Panc1 (cell line): ENCODE measurements at regions not wholly inside any gene's neighbourhood (a gene's known extent, or its start where the extent isn't known, plus 50 kb on each side); places are given as distances from the start of the nearest gene placed in this dataset.
A peak's percentile ranks its signal among the peaks of the same experiment; 100 is the strongest.

Source experiments
- ATAC-seq: fragments of 200-7000 bp; cut with Tn5 transposase; 2 replicates; pipeline ENCODE4 v1.9.1; 2020; ENCODE audit warnings: mild to moderate bottlenecking, moderate library complexity
- BruUV-seq: library from RNA; stranded (reverse); fragments of 400-500 nt; replicated peaks from 2 replicates; lab custom pipeline; 2021; lab: Mats Ljungman, UMichigan
- CTCF ChIA-PET: fragments of 300-600 bp; sonication (Branson Sonifier 250); formaldehyde crosslinking; loops from one replicate; lab custom pipeline; 2022; ENCODE audit warnings: antibody characterized with exemption; lab: Charles Lee
- POLR2A ChIA-PET: fragments of 300-600 bp; sonication (Branson Sonifier 250); formaldehyde crosslinking; loops from one replicate; lab custom pipeline; 2022; ENCODE audit warnings: antibody characterized with exemption; lab: Charles Lee
- DNase-seq: peaks from one replicate; pipeline ENCODE4 v3.0.0-alpha.2; 2010; ENCODE audit warnings: low read depth, low spot score
- H3K27ac ChIP-seq: 2 replicates; pipeline ENCODE4 v1.5.1; 2011; ENCODE audit warnings: mild to moderate bottlenecking, low read length, inconsistent platforms
- H3K27me3 ChIP-seq: fragments of 200-500 bp; sonication (Bioruptor generic); 2 replicates; pipeline ENCODE4 v1.6.0; 2014; ENCODE audit warnings: low read length, inconsistent platforms; ENCODE audit not compliant: control insufficient read depth, insufficient read depth
- H3K36me3 ChIP-seq: fragments of 200-500 bp; sonication (Bioruptor generic); 2 replicates; pipeline ENCODE4 v1.5.1; 2014; ENCODE audit warnings: inconsistent platforms, mild to moderate bottlenecking, low read length, moderate library complexity; ENCODE audit not compliant: control insufficient read depth, insufficient read depth
- H3K4me1 ChIP-seq: 2 replicates; pipeline ENCODE4 v1.5.1; 2011; ENCODE audit warnings: inconsistent platforms, mild to moderate bottlenecking, low read length, moderate library complexity; ENCODE audit not compliant: control insufficient read depth, insufficient read depth
- H3K4me3 ChIP-seq, 2 experiments: 2 replicates each; pipeline ENCODE4 v1.5.1; 2011 to 2012; ENCODE audit warnings: low read depth in 2 of 2, low read length in 2 of 2, mild to moderate bottlenecking in 2 of 2, inconsistent platforms in 1 of 2, moderate library complexity in 1 of 2
- H3K9me3 ChIP-seq: fragments of 200-500 bp; sonication (Bioruptor generic); 2 replicates; pipeline ENCODE4 v1.5.1; 2014; ENCODE audit warnings: low read depth, mild to moderate bottlenecking, inconsistent platforms, low read length, moderate library complexity; ENCODE audit not compliant: control insufficient read depth, insufficient read depth
- POLR2AphosphoS5 ChIP-seq: IDR thresholded peaks from 2 replicates; pipeline ENCODE4 v1.6.1; 2012; ENCODE audit warnings: mild to moderate bottlenecking, low read depth, low read length, moderate library complexity
- SIN3A ChIP-seq: IDR thresholded peaks from 2 replicates; pipeline ENCODE4 v1.6.1; 2012; ENCODE audit warnings: low read depth, mild to moderate bottlenecking, low read length, moderate library complexity, borderline replicate concordance; ENCODE audit not compliant: insufficient read depth
- TCF7L2 ChIP-seq: IDR thresholded peaks from 2 replicates; pipeline ENCODE4 v1.6.1; 2011; ENCODE audit warnings: mild to moderate bottlenecking, low read depth, low read length, inconsistent platforms
- in situ Hi-C: cut with HindIII; loops from 2 replicates; pipeline ENCODE4 v1.10.0; 2016; ENCODE audit warnings: low sequenced_read_pairs, low pct_unique_long_range_greater_than_20kb
- intact Hi-C: fragments of 100-400 bp; cut with micrococcal nuclease; formaldehyde crosslinking; loops from one replicate; pipeline ENCODE4 v1.10.0; 2022; ENCODE audit not compliant: unreplicated experiment
- TF ChIP-seq, protein P1 (sequence below): fragments of 450-650 bp; IDR thresholded peaks from 2 replicates; pipeline ENCODE4 v1.5.1; 2017; ENCODE audit warnings: mild to moderate bottlenecking
- TF ChIP-seq, protein P2 (sequence below), 2 experiments: IDR thresholded peaks; 2 replicates each; pipeline ENCODE4 v1.6.1; 2011 to 2012; ENCODE audit warnings: low read depth in 2 of 2, control low read depth in 1 of 2, low read length in 1 of 2, mild to moderate bottlenecking in 1 of 2, moderate library complexity in 1 of 2; ENCODE audit not compliant: insufficient read depth in 1 of 2

DNA sequence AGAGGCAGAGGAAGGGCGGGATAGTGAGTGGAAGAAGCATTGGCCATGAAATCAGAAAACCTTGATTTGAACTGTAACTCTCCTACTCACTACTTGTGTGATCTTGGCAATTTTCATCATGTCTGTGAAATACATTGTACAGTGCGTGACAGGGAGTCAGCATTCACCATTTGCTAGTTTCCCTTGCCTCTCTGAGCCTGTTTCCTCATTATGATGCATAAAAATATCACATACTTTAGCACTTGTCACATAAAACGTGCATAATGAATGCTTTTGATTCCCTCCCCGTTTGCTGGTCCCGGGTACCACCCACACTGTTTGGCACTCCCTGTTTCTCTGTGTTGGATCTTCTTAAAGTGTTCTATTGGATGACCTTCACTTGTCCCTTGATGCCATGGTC lies 101.1 kb upstream of the FRMD6 start:
- CTCF ChIA-PET = no interaction called here
- in situ Hi-C loops = no loop called here
- TF ChIP-seq SIN3A (no peak), POLR2AphosphoS5 (no peak), TCF7L2 (no peak)
- TF ChIP-seq, protein P1, sequence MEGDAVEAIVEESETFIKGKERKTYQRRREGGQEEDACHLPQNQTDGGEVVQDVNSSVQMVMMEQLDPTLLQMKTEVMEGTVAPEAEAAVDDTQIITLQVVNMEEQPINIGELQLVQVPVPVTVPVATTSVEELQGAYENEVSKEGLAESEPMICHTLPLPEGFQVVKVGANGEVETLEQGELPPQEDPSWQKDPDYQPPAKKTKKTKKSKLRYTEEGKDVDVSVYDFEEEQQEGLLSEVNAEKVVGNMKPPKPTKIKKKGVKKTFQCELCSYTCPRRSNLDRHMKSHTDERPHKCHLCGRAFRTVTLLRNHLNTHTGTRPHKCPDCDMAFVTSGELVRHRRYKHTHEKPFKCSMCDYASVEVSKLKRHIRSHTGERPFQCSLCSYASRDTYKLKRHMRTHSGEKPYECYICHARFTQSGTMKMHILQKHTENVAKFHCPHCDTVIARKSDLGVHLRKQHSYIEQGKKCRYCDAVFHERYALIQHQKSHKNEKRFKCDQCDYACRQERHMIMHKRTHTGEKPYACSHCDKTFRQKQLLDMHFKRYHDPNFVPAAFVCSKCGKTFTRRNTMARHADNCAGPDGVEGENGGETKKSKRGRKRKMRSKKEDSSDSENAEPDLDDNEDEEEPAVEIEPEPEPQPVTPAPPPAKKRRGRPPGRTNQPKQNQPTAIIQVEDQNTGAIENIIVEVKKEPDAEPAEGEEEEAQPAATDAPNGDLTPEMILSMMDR = no peak
- TF ChIP-seq, protein P2, sequence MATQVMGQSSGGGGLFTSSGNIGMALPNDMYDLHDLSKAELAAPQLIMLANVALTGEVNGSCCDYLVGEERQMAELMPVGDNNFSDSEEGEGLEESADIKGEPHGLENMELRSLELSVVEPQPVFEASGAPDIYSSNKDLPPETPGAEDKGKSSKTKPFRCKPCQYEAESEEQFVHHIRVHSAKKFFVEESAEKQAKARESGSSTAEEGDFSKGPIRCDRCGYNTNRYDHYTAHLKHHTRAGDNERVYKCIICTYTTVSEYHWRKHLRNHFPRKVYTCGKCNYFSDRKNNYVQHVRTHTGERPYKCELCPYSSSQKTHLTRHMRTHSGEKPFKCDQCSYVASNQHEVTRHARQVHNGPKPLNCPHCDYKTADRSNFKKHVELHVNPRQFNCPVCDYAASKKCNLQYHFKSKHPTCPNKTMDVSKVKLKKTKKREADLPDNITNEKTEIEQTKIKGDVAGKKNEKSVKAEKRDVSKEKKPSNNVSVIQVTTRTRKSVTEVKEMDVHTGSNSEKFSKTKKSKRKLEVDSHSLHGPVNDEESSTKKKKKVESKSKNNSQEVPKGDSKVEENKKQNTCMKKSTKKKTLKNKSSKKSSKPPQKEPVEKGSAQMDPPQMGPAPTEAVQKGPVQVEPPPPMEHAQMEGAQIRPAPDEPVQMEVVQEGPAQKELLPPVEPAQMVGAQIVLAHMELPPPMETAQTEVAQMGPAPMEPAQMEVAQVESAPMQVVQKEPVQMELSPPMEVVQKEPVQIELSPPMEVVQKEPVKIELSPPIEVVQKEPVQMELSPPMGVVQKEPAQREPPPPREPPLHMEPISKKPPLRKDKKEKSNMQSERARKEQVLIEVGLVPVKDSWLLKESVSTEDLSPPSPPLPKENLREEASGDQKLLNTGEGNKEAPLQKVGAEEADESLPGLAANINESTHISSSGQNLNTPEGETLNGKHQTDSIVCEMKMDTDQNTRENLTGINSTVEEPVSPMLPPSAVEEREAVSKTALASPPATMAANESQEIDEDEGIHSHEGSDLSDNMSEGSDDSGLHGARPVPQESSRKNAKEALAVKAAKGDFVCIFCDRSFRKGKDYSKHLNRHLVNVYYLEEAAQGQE (IDR thresholded peaks at IDR 0.05; ENCODE audit: insufficient read depth in 1 of 2, low read depth in 2 of 2, low read length in 1 of 2) = no peak

DNA sequence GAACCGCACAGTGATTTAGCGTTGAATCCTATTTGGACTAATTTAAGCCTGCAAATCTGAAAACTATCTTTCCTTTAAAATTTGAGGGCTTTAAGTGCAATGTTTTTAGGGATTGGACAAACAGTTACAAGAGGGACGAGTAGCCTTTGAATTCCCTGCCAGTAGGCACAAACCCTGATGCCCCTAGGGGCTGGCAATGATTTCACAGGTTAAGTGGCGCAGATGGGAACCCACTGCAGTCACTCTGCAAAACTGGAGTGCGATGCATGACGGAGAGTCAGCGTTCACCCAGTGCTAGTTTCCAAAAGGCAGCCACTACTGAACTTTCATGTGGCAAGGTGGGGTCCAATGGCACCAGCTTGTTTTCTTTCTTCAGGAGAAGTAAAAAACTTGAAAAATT lies 99.4 kb upstream of the FRMD6 start:
- Histone ChIP-seq H3K9me3 (no peaks in the 10 kb centered on the region), H3K27ac (peak overlapping the region; percentile 34; the same call in 1 of the 2 replicates), H3K27me3 (no peaks in the 10 kb centered on the region), H3K4me1 (peaks cover 6% of the 10 kb centered on the region), H3K36me3 (no peaks in the 10 kb centered on the region), H3K4me3 (no peak overlapping the region)
- POLR2A ChIA-PET = no interaction called here
- CTCF ChIA-PET = no interaction called here
- intact Hi-C loops = no loop called here
- BruUV-seq = no TSS peak
- DNase-seq (no peak), ATAC-seq (no peak)
- in situ Hi-C loops = no loop called here
- TF ChIP-seq, protein P1 = peak; percentile 21; the same call in 1 of the 2 replicates
- TF ChIP-seq SIN3A (no peak), POLR2AphosphoS5 (no peak)

More for the DNA sequence above, 101.1 kb upstream of the FRMD6 start:
- BruUV-seq = no TSS peak
- H3K36me3 ChIP-seq = no peaks in the 10 kb centered on the region
- H3K9me3 ChIP-seq = no peaks in the 10 kb centered on the region
- DNase-seq = no peak
- H3K4me3 ChIP-seq = no peak overlapping the region
- POLR2A ChIA-PET = no interaction called here
- ATAC-seq = no peak
- H3K27ac ChIP-seq = peak overlapping the region; percentile 54; the same call in 1 of the 2 replicates
- H3K27me3 ChIP-seq = no peaks in the 10 kb centered on the region
- H3K4me1 ChIP-seq = peaks cover 17% of the 10 kb centered on the region
- intact Hi-C loops = no loop called here
